ENCODE measurements at regions not wholly inside any gene's neighbourhood (a gene's known extent, or its start where the extent isn't known, plus 50 kb on each side); places are given as distances from the start of the nearest gene placed in this dataset.
A peak's percentile ranks its signal among the peaks of the same experiment; 100 is the strongest.

GRCh38 chr18:22074282-22075070 is 94.9 kb upstream of the GATA6 start:
- peak in 1 of 2 experiments; percentile 27 for DNase-seq

GRCh38 chr18:22080035-22080434 is 89.4 kb upstream of the GATA6 start:
- DNase-seq: no peak

- no peak for DNase-seq
These were observed 87.0 kb upstream of the GATA6 start for GRCh38 chr18:22082408-22082807.

GRCh38 chr18:22084547-22084946 is 84.8 kb upstream of the GATA6 start:
- DNase-seq: no peak

DNA sequence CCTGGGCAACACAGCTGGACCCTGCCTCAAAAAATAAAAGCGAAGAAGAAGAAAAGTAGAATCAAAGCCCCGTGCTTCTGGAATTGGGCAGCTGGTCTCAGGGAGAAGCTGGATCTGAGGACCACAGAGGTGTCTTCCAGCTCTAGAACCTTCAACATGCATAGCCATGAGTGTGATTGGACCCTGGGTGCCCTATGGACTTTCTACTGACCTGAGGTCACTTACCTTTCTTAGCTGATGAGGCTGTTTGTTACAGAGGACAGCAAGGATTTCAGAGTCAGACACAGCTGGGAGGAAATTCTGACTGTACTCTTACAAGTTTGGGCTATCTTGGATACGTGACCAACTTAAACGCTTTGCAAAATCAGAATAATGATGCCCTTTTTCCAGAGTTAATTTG is 82.4 kb upstream of the GATA6 start:
- no peak for DNase-seq

DNA sequence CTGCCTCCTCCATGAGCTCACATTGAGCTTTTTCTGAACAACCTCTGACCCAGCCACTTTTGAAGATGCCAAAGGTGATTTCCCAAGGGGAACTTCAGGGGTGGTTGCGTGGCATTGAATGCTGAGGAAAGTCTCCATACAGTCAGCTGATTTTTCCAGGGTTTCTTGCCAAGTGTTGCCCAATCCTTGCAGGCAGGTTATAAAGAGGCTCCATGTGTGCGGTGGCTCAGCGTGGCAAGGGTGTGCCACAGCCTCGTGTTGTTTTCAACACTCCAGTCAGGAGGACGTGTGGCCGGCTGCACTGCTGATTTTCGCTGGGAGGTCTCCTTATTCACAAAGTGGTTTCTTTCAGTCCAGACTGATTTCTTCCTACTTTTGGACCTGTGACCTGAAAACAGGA is 81.4 kb upstream of the GATA6 start:
- DNase-seq: no peak

- DNase-seq: no peak
These were observed 80.3 kb upstream of the GATA6 start for GRCh38 chr18:22088996-22089640.

DNA sequence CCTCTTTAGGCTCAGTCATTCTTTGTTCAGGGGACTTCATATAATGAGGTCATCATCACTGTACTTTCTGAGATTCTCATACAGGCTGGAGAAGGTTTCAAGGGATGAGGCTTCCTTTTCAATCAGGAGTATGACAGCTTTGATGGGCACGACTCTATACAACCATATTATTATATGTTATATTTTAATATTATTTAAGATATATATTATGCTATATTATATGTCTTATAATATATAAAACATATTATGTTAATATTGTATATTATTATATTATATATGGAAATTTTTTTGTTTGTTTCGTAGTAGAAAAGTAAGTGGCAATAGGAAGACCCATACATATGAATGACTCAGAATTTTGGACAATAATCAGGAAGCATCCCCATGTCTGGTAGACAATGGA is 78.0 kb upstream of the GATA6 start:
- DNase-seq: no peak

DNA sequence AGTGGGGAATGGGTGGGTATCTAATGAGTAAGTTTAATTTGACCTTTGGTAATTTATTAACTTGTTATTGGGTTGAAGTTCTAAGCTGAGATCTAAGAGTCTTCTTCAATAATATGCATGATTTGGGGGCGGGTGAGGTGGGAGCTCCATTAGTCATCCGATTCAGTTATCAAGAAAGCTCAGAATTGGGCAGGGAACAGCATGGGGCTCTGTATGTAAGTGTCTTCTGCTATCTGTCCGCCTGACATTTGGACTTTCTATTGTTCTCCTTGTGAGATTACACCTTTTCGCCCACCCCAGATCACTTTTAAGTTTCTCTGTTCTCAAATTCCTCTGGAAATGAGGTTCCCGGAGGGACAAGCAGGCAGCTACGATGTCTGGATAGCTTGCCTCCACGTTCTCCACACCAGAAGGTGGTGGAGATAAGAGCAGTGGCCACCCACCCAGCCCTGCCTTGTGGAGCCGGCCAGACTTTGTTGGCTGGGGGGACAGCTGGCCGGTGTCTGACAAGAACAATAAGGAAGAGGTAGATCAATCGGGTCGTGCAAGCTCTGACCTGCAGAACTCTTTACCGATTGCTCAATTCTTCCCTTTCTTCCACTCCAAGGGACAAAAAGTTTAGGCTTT is 75.5 kb upstream of the GATA6 start:
- DNase-seq: no peak

GRCh38 chr18:22094358-22094734 is 75.0 kb upstream of the GATA6 start:
- DNase-seq: no peak

DNA sequence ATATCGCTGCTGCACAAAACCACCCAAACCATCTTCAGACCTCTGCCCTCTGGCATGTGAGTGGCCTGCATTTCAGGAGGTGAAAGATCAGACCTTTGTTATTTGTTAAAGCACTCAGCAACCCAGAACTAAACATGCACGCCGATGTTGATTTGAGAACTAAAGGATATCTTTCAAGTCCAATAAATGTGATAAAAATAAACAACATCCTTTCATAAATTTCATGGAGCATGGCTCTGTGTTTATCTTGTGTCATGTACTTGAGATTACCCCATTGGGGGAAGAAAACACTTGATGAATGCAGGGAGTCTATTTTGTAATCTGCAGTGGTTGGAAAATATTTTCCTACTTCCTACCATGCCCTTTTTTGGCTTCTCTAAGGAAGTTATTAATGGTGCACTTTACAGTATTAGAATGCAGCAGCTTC is 70.8 kb upstream of the GATA6 start:
- DNase-seq: no peak

- no peak for DNase-seq
These were observed 69.5 kb upstream of the GATA6 start for GRCh38 chr18:22099925-22100324.

DNA sequence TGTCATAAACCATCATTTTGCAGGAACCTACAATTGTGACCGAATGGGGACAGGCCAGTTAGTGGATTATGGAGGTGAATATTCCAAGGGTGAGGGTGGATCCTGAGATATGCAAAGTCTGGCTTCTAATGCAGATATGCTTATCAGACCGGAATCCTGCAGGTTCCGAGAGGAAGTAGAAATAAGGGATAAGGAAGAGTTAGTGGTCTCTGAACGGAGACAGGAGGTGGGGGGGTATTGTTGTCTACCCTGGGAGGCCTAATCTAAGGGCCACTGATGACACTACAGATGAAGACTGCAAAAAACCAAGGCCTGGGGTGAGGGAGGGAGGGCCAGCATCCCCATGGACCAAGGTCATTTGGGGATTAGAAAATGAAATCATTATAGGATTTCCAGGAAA is 67.7 kb upstream of the GATA6 start:
- no peak for DNase-seq

- no peak for DNase-seq
These were observed 66.3 kb upstream of the GATA6 start for GRCh38 chr18:22102953-22103646.

- no peak for DNase-seq
These were observed 65.8 kb upstream of the GATA6 start for GRCh38 chr18:22103647-22104031.

DNA sequence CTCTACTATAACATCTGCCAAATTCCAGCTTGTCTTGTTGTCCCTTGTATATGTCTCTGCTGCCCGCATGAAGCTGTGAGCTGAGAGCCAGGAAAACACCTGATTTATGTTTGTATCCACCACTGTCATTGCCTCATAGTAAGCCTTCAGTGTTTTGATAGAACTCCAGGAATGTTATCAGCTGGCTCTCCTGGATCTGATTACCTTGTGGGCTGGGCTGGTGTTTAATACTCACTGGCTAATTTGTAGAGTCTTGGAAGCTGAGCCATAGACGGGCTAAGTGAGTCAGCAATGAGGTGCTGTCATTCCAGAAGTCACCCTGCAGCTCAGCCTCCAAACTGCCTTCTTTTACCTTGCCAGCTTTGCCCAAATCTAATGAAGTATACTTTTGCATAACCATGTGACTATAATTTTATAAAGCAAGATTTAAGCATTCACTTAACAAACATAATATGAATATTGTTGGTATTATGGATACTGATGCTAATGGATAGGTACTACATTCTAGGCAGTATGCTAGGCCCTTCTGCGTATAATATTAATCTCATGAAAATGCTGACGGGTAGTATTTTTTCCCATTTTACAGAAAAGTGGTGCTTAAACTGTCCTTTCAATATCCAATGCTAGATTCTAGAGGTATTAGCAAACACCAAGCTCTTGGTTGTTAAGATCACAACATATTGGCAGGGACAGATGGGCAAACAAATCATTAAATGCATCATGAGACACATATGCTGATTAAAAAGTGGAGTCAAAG is 62.7 kb upstream of the GATA6 start:
- DNase-seq: no peak

DNA sequence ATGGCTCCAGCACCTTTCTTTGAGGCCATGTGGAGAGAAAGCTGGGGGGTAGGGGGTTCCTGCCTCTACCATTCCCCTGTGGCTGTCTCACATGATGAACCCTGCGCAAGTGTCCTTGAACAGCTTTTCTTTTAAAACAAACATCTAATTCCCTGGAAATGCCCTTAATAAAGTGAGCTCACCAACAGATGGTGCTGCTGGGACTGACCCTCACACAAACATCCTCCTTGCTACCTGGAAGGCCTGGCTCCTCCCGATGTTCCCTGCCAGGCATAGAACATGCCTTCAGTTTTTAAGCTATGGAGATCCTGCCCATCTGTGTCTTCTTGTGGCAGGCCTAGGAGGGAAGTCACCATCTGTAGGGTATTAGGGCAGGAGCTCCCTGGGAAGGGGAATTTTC is 60.7 kb upstream of the GATA6 start:
- DNase-seq: no peak

GRCh38 chr18:22109535-22109934 is 59.9 kb upstream of the GATA6 start:
- no peak for DNase-seq

GRCh38 chr18:22110461-22110924 is 58.9 kb upstream of the GATA6 start:
- no peak for DNase-seq

DNA sequence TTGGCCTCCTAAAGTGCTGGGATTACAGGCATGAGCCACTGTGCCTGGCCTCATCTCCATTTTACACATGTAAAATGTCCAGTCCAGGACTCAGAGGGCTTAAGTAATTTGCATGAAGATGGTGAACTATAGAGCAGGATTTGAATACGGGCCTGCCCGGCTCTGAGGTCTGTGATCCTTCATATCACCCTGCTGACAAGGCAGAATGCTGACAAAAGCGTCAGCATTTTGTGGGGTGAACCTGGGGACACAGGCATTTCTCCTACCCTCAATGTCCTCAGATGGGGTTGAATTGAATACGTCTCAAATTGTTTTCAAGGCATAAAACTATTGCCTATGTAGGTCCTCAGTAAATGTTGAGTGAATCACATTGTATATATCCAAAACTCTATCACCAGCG is 57.2 kb upstream of the GATA6 start:
- DNase-seq: no peak

GRCh38 chr18:22113144-22113844 is 56.1 kb upstream of the GATA6 start:
- no peak for DNase-seq

Data from NCI-H187 (cell line).